Fibroblast of lung (primary cell): ENCODE measurements at regions not wholly inside any gene's neighbourhood (a gene's known extent, or its start where the extent isn't known, plus 50 kb on each side); places are given as distances from the start of the nearest gene placed in this dataset.

ENCODE experiments used
- DNase-seq, 2 donors: peaks; one replicate each; pipeline versions ENCODE4 v3.0.0 to v3.0.0-alpha.2; 2010; ENCODE audit warnings: low read depth in 2 of 2
- H2AFZ ChIP-seq: 2 replicates; pipeline ENCODE4 v1.5.1; 2012; ENCODE audit warnings: low read length, control low read depth, inconsistent platforms
- H3K27ac ChIP-seq: 2 replicates; pipeline ENCODE4 v1.5.1; 2011; ENCODE audit warnings: low read length, control low read depth; ENCODE audit not compliant: insufficient read depth
- H3K27me3 ChIP-seq: 2 replicates; pipeline ENCODE4 v1.5.1; 2011; ENCODE audit warnings: mild to moderate bottlenecking, low read length; ENCODE audit not compliant: control insufficient read depth, insufficient read depth
- H3K36me3 ChIP-seq: 2 replicates; pipeline ENCODE4 v1.5.1; 2011; ENCODE audit warnings: low read length; ENCODE audit not compliant: control insufficient read depth, insufficient read depth
- H3K4me1 ChIP-seq: 2 replicates; pipeline ENCODE4 v1.5.1; 2011; ENCODE audit warnings: low read length; ENCODE audit not compliant: control insufficient read depth, insufficient read depth; ENCODE audit errors: extremely low read depth
- H3K4me2 ChIP-seq: 2 replicates; pipeline ENCODE4 v1.5.1; 2011; ENCODE audit warnings: low read length, control low read depth; ENCODE audit not compliant: insufficient read depth; ENCODE audit errors: extremely low read depth
- H3K4me3 ChIP-seq, 4 experiments: fragments of 200-600 bp in 1 of 4; sonication (generic) in 1 of 4; replicated peaks in 1 of 4; 2 replicates each; pipeline ENCODE4 v1.5.1; 2011 to 2016; ENCODE audit warnings: low read length in 4 of 4, low read depth in 3 of 4, mild to moderate bottlenecking in 3 of 4, control low read depth in 2 of 4, inconsistent platforms in 1 of 4, mixed read lengths in 1 of 4; ENCODE audit not compliant: insufficient read depth in 1 of 4; ENCODE audit errors: control extremely low read depth in 1 of 4
- H3K79me2 ChIP-seq: 2 replicates; pipeline ENCODE4 v1.5.1; 2012; ENCODE audit warnings: mild to moderate bottlenecking, low read length, inconsistent platforms; ENCODE audit not compliant: control insufficient read depth, insufficient read depth
- H3K9ac ChIP-seq: 2 replicates; pipeline ENCODE4 v1.5.1; 2011; ENCODE audit warnings: mild to moderate bottlenecking, low read length, control low read depth; ENCODE audit not compliant: insufficient read depth
- H3K9me3 ChIP-seq: 2 replicates; pipeline ENCODE4 v1.5.1; 2012; ENCODE audit warnings: low read depth, low read length; ENCODE audit not compliant: control insufficient read depth, insufficient read depth
- H4K20me1 ChIP-seq: 2 replicates; pipeline ENCODE4 v1.5.1; 2011; ENCODE audit warnings: low read length; ENCODE audit not compliant: control insufficient read depth, insufficient read depth; ENCODE audit errors: extremely low read depth
- EZH2 ChIP-seq: IDR thresholded peaks from 2 replicates; pipeline ENCODE4 v1.5.1; 2012; ENCODE audit warnings: low read length, control low read depth, mild to moderate bottlenecking; ENCODE audit errors: missing control alignments
- TF ChIP-seq, protein P1 (sequence below), 2 donors: IDR thresholded peaks in 1 of 2; conservative IDR thresholded peaks in 1 of 2; 1 replicate in 1 of 2; 2 replicates in 1 of 2; pipeline ENCODE4 v1.5.1; 2011 to 2012; ENCODE audit warnings: low read length in 2 of 2, control low read depth in 1 of 2, inconsistent platforms in 1 of 2, low read depth in 1 of 2, mild to moderate bottlenecking in 1 of 2

DNA sequence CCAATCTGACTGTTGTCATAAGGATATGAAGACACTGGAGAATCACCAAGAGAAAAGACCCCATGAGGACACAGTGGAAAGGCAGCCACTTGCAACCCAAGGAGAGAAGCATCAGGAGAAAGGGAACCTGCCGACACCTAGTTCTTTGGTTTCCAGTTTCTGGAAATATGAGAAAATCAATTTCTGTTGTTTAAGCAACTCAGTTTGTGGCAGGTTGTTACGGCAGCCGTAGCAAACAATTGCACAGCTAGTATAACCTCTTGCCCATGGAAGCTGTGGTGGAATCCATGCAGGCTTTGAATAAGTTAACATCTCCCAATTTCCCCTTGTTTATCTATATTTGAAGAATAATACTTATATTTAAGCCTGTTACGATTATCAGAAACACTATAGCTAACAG is 1103.0 kb upstream of the PHF14 start:
- no peak overlapping the region for H3K9ac ChIP-seq
- no peaks in the 10 kb centered on the region for H3K27me3 ChIP-seq
- H4K20me1 ChIP-seq, result no peaks in the 10 kb centered on the region
- no peaks in the 10 kb centered on the region for H3K79me2 ChIP-seq
- H3K9me3 ChIP-seq, result no peaks in the 10 kb centered on the region
- H3K27ac ChIP-seq, result no peak overlapping the region
- H3K4me1 ChIP-seq, result no peaks in the 10 kb centered on the region
- no peak for TF ChIP-seq EZH2
- TF ChIP-seq, protein P1, sequence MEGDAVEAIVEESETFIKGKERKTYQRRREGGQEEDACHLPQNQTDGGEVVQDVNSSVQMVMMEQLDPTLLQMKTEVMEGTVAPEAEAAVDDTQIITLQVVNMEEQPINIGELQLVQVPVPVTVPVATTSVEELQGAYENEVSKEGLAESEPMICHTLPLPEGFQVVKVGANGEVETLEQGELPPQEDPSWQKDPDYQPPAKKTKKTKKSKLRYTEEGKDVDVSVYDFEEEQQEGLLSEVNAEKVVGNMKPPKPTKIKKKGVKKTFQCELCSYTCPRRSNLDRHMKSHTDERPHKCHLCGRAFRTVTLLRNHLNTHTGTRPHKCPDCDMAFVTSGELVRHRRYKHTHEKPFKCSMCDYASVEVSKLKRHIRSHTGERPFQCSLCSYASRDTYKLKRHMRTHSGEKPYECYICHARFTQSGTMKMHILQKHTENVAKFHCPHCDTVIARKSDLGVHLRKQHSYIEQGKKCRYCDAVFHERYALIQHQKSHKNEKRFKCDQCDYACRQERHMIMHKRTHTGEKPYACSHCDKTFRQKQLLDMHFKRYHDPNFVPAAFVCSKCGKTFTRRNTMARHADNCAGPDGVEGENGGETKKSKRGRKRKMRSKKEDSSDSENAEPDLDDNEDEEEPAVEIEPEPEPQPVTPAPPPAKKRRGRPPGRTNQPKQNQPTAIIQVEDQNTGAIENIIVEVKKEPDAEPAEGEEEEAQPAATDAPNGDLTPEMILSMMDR (conservative IDR thresholded peaks at IDR 0.05 in 1 of 2, IDR thresholded peaks at IDR 0.05 in 1 of 2; ENCODE audit: low read depth in 1 of 2, low read length in 2 of 2), result no peak
- no peak for DNase-seq
- H3K4me3 ChIP-seq, result no peak overlapping the region
- no peak overlapping the region for H2AFZ ChIP-seq
- no peaks in the 10 kb centered on the region for H3K36me3 ChIP-seq
- H3K4me2 ChIP-seq, result no peak overlapping the region

DNA sequence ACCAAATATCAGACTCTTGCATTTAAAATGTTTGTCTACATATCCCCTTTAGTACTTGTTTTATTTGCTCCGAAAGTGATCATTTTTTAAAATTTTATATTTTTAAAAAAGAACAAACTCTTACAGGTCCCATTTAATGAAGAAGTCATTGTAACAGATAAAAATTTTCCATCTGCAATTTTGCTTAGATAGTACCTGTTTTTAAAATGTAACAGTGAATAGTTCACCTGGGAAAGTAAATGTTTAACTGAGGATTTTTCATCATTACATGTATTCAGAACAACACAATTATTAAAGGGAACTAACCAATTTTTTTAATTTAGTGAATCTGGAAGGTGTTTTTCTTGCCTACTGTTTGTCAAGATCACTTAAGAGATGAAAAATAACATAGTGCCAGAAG is 1099.5 kb upstream of the PHF14 start:
- DNase-seq, result no peak
- TF ChIP-seq, protein P1 (conservative IDR thresholded peaks at IDR 0.05 in 1 of 2, IDR thresholded peaks at IDR 0.05 in 1 of 2; ENCODE audit: low read depth in 1 of 2, low read length in 2 of 2), result no peak
- TF ChIP-seq EZH2, result no peak
- Histone ChIP-seq H4K20me1 (no peaks in the 10 kb centered on the region), H3K79me2 (no peaks in the 10 kb centered on the region), H3K27ac (no peak overlapping the region), H3K4me3 (no peak overlapping the region), H3K4me1 (no peaks in the 10 kb centered on the region), H2AFZ (no peak overlapping the region), H3K36me3 (no peaks in the 10 kb centered on the region), H3K4me2 (no peak overlapping the region), H3K9ac (no peak overlapping the region), H3K27me3 (no peaks in the 10 kb centered on the region), H3K9me3 (no peaks in the 10 kb centered on the region)

DNA sequence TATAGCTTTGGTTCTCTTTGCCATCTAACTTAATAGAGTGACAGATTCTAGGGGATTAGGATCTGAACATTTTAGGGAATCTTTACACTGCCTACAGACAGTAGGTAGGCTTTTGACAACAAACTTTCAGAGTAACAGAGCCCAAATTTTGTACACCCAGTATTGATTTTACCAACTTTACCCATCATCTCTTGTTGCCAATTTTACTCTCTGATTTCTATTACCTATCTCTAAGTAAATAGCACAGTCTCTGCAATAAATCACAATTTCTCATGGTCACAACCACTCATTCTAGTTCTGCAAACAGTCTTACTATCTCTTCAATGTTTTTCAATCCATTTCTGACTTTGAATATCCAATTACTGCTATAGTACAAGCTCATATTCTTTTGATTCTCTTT is 1097.6 kb upstream of the PHF14 start:
- H3K4me3 ChIP-seq, result no peak overlapping the region
- no peak overlapping the region for H2AFZ ChIP-seq
- no peaks in the 10 kb centered on the region for H3K27me3 ChIP-seq
- DNase-seq, result no peak
- TF ChIP-seq, protein P1 (conservative IDR thresholded peaks at IDR 0.05 in 1 of 2, IDR thresholded peaks at IDR 0.05 in 1 of 2; ENCODE audit: low read depth in 1 of 2, low read length in 2 of 2), result no peak
- TF ChIP-seq EZH2, result no peak
- no peak overlapping the region for H3K27ac ChIP-seq
- no peak overlapping the region for H3K4me2 ChIP-seq
- H3K9ac ChIP-seq, result no peak overlapping the region
- H4K20me1 ChIP-seq, result no peaks in the 10 kb centered on the region
- no peaks in the 10 kb centered on the region for H3K4me1 ChIP-seq
- H3K36me3 ChIP-seq, result no peaks in the 10 kb centered on the region
- H3K79me2 ChIP-seq, result no peaks in the 10 kb centered on the region
- no peaks in the 10 kb centered on the region for H3K9me3 ChIP-seq
